ENCODE measurements at regions not wholly inside any gene's neighbourhood (a gene's known extent, or its start where the extent isn't known, plus 50 kb on each side); places are given as distances from the start of the nearest gene placed in this dataset.

- TF ChIP-seq POLR2AphosphoS5 (IDR thresholded peaks at IDR 0.05) (no peak), CTCF (IDR thresholded peaks at IDR 0.05; ENCODE audit: poor library complexity, severe bottlenecking) (no peak), REST (IDR thresholded peaks at IDR 0.05; ENCODE audit: borderline replicate concordance) (no peak), EP300 (conservative IDR thresholded peaks at IDR 0.05; ENCODE audit: poor library complexity, severe bottlenecking) (no peak), EZH2 (IDR thresholded peaks at IDR 0.05; ENCODE audit: borderline replicate concordance, insufficient read depth, low read length, poor library complexity, severe bottlenecking) (no peak)
Observed at GRCh38 chr7:23928418-23928775, 218.4 kb downstream of the STK31 start.
